ENCODE measurements at regions not wholly inside any gene's neighbourhood (a gene's known extent, or its start where the extent isn't known, plus 50 kb on each side); places are given as distances from the start of the nearest gene placed in this dataset.

DNA sequence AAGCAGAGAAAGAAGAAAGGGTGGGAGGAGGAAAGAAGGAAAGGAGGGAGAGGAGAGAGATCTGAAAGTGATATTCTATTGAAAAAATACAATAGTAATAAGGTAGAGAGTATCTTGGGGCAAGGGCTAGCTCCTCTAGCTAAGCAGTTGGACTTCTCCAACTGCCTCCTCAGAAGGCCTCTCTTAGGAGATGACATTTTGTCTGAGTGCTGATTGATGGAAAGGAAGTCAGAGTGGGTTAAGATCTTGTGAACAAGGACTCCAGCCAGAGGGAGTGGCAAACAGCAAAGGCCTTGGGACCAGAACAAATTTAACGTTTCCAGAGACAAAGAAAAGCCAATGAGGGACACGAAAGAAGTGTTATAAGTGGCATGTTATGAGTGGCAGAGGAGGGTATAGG is 111.8 kb upstream of the TNFAIP3 start:
- no peak for DNase-seq (ENCODE audit: low read depth)
- H3K4me3 ChIP-seq (ENCODE audit: control insufficient read depth, low read depth, low read length) = no peak overlapping the region

DNA sequence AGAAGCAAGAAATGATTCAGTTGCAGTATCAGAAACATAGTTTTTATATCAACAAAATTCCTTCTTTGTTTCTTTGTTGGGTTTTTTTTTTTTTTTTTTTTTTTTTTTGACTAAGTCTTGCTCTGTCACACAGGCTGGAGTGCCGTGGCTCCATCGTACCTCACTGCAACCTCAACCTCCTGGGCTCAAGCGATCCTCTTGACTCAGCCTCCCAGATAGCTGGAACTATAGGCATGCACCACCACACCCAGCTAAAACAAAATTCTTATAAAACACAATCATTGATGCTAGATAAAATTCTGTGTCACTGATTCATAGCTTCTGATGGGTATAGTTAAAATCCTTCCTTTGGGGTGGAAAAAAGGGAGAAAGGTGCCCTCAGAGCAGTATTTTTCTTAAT is 110.3 kb upstream of the TNFAIP3 start:
- no peak overlapping the region for H3K4me3 ChIP-seq (ENCODE audit: control insufficient read depth, low read depth, low read length)
- TF ChIP-seq, protein P1, sequence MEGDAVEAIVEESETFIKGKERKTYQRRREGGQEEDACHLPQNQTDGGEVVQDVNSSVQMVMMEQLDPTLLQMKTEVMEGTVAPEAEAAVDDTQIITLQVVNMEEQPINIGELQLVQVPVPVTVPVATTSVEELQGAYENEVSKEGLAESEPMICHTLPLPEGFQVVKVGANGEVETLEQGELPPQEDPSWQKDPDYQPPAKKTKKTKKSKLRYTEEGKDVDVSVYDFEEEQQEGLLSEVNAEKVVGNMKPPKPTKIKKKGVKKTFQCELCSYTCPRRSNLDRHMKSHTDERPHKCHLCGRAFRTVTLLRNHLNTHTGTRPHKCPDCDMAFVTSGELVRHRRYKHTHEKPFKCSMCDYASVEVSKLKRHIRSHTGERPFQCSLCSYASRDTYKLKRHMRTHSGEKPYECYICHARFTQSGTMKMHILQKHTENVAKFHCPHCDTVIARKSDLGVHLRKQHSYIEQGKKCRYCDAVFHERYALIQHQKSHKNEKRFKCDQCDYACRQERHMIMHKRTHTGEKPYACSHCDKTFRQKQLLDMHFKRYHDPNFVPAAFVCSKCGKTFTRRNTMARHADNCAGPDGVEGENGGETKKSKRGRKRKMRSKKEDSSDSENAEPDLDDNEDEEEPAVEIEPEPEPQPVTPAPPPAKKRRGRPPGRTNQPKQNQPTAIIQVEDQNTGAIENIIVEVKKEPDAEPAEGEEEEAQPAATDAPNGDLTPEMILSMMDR (IDR thresholded peaks at IDR 0.05; ENCODE audit: control insufficient read depth, insufficient read depth, low read depth, low read length, missing control alignments) = no peak
- DNase-seq (ENCODE audit: low read depth) = no peak

More for the DNA sequence above, 111.8 kb upstream of the TNFAIP3 start:
- TF ChIP-seq, protein P1 (IDR thresholded peaks at IDR 0.05; ENCODE audit: control insufficient read depth, insufficient read depth, low read depth, low read length, missing control alignments) = no peak

DNA sequence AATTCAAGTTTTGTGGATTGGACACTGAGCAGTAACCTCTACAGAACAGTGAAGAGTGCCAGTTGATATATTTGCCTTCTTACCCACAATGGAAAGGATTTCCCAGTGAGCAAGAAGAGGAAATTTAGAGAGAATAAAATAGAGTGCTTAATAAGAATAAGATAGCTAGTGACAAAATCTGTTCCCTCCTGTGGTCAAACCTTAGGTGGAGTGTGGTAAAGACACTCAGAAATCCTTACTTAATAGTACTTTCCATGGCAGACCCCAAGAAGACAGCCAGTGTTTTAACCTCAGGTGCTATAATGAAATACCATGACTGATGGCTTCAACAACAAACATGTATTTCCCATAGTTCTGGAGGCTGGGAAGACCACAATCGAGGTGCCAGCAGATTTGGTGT is 108.4 kb upstream of the TNFAIP3 start:
- DNase-seq (ENCODE audit: low read depth) = no peak

DNA sequence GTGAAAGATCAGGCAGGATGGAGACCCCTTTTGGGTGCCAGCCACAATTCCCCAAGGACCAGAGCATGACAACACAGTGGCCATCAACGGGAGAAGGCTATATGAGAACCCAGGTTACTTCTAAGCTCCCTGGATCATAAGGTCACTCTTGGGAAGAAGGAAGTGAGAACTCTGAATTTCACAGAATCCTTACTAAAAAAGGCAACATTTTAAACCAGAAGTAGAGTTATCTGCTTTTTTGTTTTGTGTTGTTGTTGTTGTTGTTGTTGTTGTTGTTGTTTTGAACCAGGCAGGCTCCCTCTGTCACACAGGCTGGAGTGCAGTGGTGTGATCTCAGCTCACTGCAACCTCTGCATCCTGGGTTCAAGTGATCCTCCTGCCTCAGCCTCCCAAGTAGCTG is 107.4 kb upstream of the TNFAIP3 start:
- no peak overlapping the region for H3K4me3 ChIP-seq (ENCODE audit: control insufficient read depth, low read depth, low read length)
- TF ChIP-seq, protein P1 (IDR thresholded peaks at IDR 0.05; ENCODE audit: control insufficient read depth, insufficient read depth, low read depth, low read length, missing control alignments) = no peak
- DNase-seq (ENCODE audit: low read depth) = no peak

More for the DNA sequence above, 108.4 kb upstream of the TNFAIP3 start:
- no peak overlapping the region for H3K4me3 ChIP-seq (ENCODE audit: control insufficient read depth, low read depth, low read length)
- TF ChIP-seq, protein P1 (IDR thresholded peaks at IDR 0.05; ENCODE audit: control insufficient read depth, insufficient read depth, low read depth, low read length, missing control alignments) = no peak

DNA sequence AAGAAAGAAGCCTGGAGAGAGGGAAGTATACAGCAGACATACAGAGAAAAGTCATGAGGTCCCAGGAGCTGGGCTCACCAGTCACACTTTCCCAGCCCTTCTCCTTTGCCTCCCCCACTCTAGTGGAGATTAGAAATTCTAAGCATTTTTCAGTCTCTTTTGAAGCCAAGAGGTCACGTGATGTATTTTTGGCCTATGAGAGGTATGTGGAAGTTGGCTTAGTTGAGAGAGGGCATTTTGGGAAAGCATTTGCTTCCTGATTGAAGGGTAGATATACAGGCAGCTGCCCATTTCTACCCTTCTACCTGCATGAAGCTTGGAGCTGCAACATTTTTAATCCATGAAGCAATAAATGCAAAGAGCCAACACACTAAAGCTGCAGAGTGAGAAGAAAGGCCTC is 106.0 kb upstream of the TNFAIP3 start:
- H3K4me3 ChIP-seq (ENCODE audit: control insufficient read depth, low read depth, low read length) = no peak overlapping the region
- TF ChIP-seq, protein P1 (IDR thresholded peaks at IDR 0.05; ENCODE audit: control insufficient read depth, insufficient read depth, low read depth, low read length, missing control alignments) = no peak
- DNase-seq (ENCODE audit: low read depth) = no peak

DNA sequence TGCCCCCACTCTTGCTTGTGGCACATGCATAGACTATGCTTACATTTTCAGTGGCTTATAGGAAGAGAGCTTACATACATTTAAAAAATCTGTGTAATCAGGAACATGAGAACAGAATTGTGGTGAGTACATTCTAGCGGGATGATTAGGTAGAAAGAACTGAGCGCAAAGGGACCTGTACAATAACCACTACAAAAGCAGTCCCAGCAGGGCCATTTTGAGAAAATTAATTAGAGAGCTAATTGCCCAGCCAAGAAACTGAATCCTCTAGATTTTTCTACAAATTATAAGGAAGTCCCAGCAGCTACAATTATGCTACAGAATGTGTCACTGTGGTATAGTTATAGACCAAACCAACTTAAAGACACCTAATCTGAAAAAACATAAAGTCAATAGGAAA is 105.6 kb upstream of the TNFAIP3 start:
- H3K4me3 ChIP-seq (ENCODE audit: control insufficient read depth, low read depth, low read length) = no peak overlapping the region
- DNase-seq (ENCODE audit: low read depth) = no peak
- TF ChIP-seq, protein P1 (IDR thresholded peaks at IDR 0.05; ENCODE audit: control insufficient read depth, insufficient read depth, low read depth, low read length, missing control alignments) = no peak
